ENCODE measurements at regions not wholly inside any gene's neighbourhood (a gene's known extent, or its start where the extent isn't known, plus 50 kb on each side); places are given as distances from the start of the nearest gene placed in this dataset.

- TF ChIP-seq CTCF (IDR thresholded peaks at IDR 0.05) = no peak
- DNase-seq (ENCODE audit: low spot score) = no peak
- no peak overlapping the region for H3K4me3 ChIP-seq
- H3K27me3 ChIP-seq = no peaks in the 10 kb centered on the region
- no peaks in the 10 kb centered on the region for H3K9me3 ChIP-seq
- no peaks in the 10 kb centered on the region for H3K36me3 ChIP-seq
- H3K27ac ChIP-seq = no peak overlapping the region
- peaks cover 0 to 13% of the 10 kb centered on the region in 2 donors for H3K4me1 ChIP-seq
These were observed 62.6 kb upstream of the MTPN start for GRCh38 chr7:136039577-136040345.

- no peak for DNase-seq (ENCODE audit: low spot score)
- H3K27ac ChIP-seq = peak overlapping the region; percentile 66 to 95
- no peak overlapping the region for H3K4me3 ChIP-seq
- peaks cover 0 to 29% of the 10 kb centered on the region in 2 donors for H3K4me1 ChIP-seq
- H3K36me3 ChIP-seq = no peaks in the 10 kb centered on the region
- TF ChIP-seq CTCF (IDR thresholded peaks at IDR 0.05) = no peak
- H3K27me3 ChIP-seq = no peaks in the 10 kb centered on the region
- H3K9me3 ChIP-seq = no peaks in the 10 kb centered on the region
These were observed 59.2 kb upstream of the MTPN start for GRCh38 chr7:136036336-136036735.

GRCh38 chr7:136034132-136034531 is 57.0 kb upstream of the MTPN start:
- H3K4me1 ChIP-seq = peaks cover 0 to 24% of the 10 kb centered on the region in 2 donors
- H3K27ac ChIP-seq = peak overlapping the region; percentile 76 to 95
- TF ChIP-seq CTCF (IDR thresholded peaks at IDR 0.05) = no peak
- H3K4me3 ChIP-seq = no peak overlapping the region
- H3K9me3 ChIP-seq = no peaks in the 10 kb centered on the region
- no peak for DNase-seq (ENCODE audit: low spot score)
- H3K27me3 ChIP-seq = no peaks in the 10 kb centered on the region
- no peaks in the 10 kb centered on the region for H3K36me3 ChIP-seq

GRCh38 chr7:136033413-136034031 is 56.4 kb upstream of the MTPN start:
- no peak for TF ChIP-seq CTCF (IDR thresholded peaks at IDR 0.05)
- DNase-seq (ENCODE audit: low spot score) = no peak
- no peaks in the 10 kb centered on the region for H3K36me3 ChIP-seq
- no peaks in the 10 kb centered on the region for H3K9me3 ChIP-seq
- H3K27me3 ChIP-seq = no peaks in the 10 kb centered on the region
- no peak overlapping the region for H3K4me3 ChIP-seq
- H3K27ac ChIP-seq = peak overlapping the region; percentile 76 to 95
- peaks cover 0 to 24% of the 10 kb centered on the region in 2 donors for H3K4me1 ChIP-seq

GRCh38 chr7:136030867-136031318 is 53.7 kb upstream of the MTPN start:
- Histone ChIP-seq H3K36me3 (no peaks in the 10 kb centered on the region), H3K4me1 (peaks cover 0 to 15% of the 10 kb centered on the region in 2 donors), H3K9me3 (no peaks in the 10 kb centered on the region), H3K4me3 (no peak overlapping the region), H3K27me3 (no peaks in the 10 kb centered on the region), H3K27ac (no peak overlapping the region)
- DNase-seq (ENCODE audit: low spot score) = no peak
- no peak for TF ChIP-seq CTCF (IDR thresholded peaks at IDR 0.05)
